Esophagus muscularis mucosa (tissue), 4 donors: ENCODE measurements at regions not wholly inside any gene's neighbourhood (a gene's known extent, or its start where the extent isn't known, plus 50 kb on each side); places are given as distances from the start of the nearest gene placed in this dataset.

Source experiments
- DNase-seq: peaks from one replicate; pipeline ENCODE4 v3.0.0-alpha.2; 2017; ENCODE audit errors: extremely low spot score
- H3K27ac ChIP-seq, 4 donors: fragments of 200-600 bp; sonication (generic); replicated peaks in 1 of 4; 1 replicate in 3 of 4; 2 replicates in 1 of 4; pipeline ENCODE4 v1.5.1; 2016 to 2019; ENCODE audit warnings: mild to moderate bottlenecking in 1 of 4
- H3K27me3 ChIP-seq, 4 donors: fragments of 200-600 bp; sonication (generic); one replicate each; pipeline versions ENCODE4 v1.5.1 to v1.6.0; 2016 to 2019
- H3K36me3 ChIP-seq, 4 donors: fragments of 200-600 bp; sonication (generic); one replicate each; pipeline ENCODE4 v1.5.1; 2016 to 2019
- H3K4me1 ChIP-seq, 4 donors: fragments of 200-600 bp; sonication (generic); one replicate each; pipeline ENCODE4 v1.5.1; 2016 to 2019
- H3K4me3 ChIP-seq, 4 donors: fragments of 200-600 bp; sonication (generic); 1 replicate in 2 of 4; 2 replicates in 2 of 4; pipeline ENCODE4 v1.5.1; 2016 to 2019; ENCODE audit warnings: mild to moderate bottlenecking in 4 of 4, moderate library complexity in 1 of 4
- H3K9me3 ChIP-seq, 4 donors: fragments of 200-600 bp; sonication (generic); 1 replicate in 3 of 4; 2 replicates in 1 of 4; pipeline ENCODE4 v1.5.1; 2016 to 2019
- CTCF ChIP-seq, 3 experiments: fragments of 200-600 bp in 2 of 3; fragments of 450-650 bp in 1 of 3; sonication (generic) in 2 of 3; IDR thresholded peaks; one replicate each; pipeline ENCODE4 v1.5.1; 2017 to 2019; ENCODE audit warnings: antibody characterized with exemption in 3 of 3, mild to moderate bottlenecking in 2 of 3, moderate library complexity in 1 of 3
- EP300 ChIP-seq: sonication (generic); formaldehyde crosslinking; IDR thresholded peaks from one replicate; pipeline ENCODE4 v1.6.1; 2017; ENCODE audit warnings: antibody characterized with exemption
- POLR2A ChIP-seq: fragments of 450-650 bp; IDR thresholded peaks from one replicate; pipeline ENCODE4 v1.6.1; 2017; ENCODE audit warnings: antibody characterized with exemption, moderate library complexity, mild to moderate bottlenecking, low read depth
- POLR2AphosphoS5 ChIP-seq, 2 donors: sonication (generic); formaldehyde crosslinking; IDR thresholded peaks; one replicate each; pipeline ENCODE4 v1.6.1; 2017; ENCODE audit warnings: antibody characterized with exemption in 2 of 2
- WGBS: methylation state at CpG from one replicate; pipeline ENCODE4 v1.1.5; 2018; 5-methylcytosine and 5-hydroxymethylcytosine counted together
- intact Hi-C: fragments of 100-400 bp; cut with DNase I; formaldehyde crosslinking; loops from one replicate; pipeline ENCODE4 v1.15.1; 2023

- TF ChIP-seq POLR2A (no peak), CTCF (IDR thresholded peaks at IDR 0.05) (no peak), EP300 (no peak), POLR2AphosphoS5 (IDR thresholded peaks at IDR 0.05) (no peak)
- no peaks in the 10 kb centered on the region for H3K36me3 ChIP-seq
- H3K27ac ChIP-seq = no peak overlapping the region
- no peaks in the 10 kb centered on the region for H3K27me3 ChIP-seq
- no peak for DNase-seq
- no peaks in the 10 kb centered on the region for H3K4me1 ChIP-seq
- intact Hi-C loops = no loop called here
- WGBS = 38% methylated on average over 1 of the region's 1 CpG
- H3K4me3 ChIP-seq = no peak overlapping the region
- peaks cover 0 to 30% (median 13%) of the 10 kb centered on the region in 4 donors for H3K9me3 ChIP-seq
Observed at GRCh38 chr13:82216165-82216564, 1666.1 kb downstream of the SLITRK1 start.

GRCh38 chr13:82214341-82214740, 1667.9 kb downstream of the SLITRK1 start:
- H3K9me3 ChIP-seq = peaks cover 0 to 30% (median 13%) of the 10 kb centered on the region in 4 donors
- intact Hi-C loops = no loop called here

GRCh38 chr13:82206241-82206640, 1676.0 kb downstream of the SLITRK1 start:
- Histone ChIP-seq H3K9me3 (no peaks in the 10 kb centered on the region), H3K27me3 (no peaks in the 10 kb centered on the region), H3K4me1 (no peaks in the 10 kb centered on the region), H3K4me3 (no peak overlapping the region), H3K27ac (no peak overlapping the region), H3K36me3 (no peaks in the 10 kb centered on the region)
- no peak for DNase-seq
- intact Hi-C loops = no loop called here
- 76% methylated on average over 4 of the region's 6 CpGs for WGBS
- TF ChIP-seq POLR2AphosphoS5 (IDR thresholded peaks at IDR 0.05) (no peak), CTCF (IDR thresholded peaks at IDR 0.05) (no peak), EP300 (no peak), POLR2A (no peak)

More at GRCh38 chr13:82214341-82214740, 1667.9 kb downstream of the SLITRK1 start:
- no peak for TF ChIP-seq POLR2A
- no peak for TF ChIP-seq CTCF (IDR thresholded peaks at IDR 0.05)
- TF ChIP-seq POLR2AphosphoS5 (IDR thresholded peaks at IDR 0.05) = no peak
- no peak for TF ChIP-seq EP300
- DNase-seq = no peak
- no peaks in the 10 kb centered on the region for H3K36me3 ChIP-seq
- H3K27ac ChIP-seq = no peak overlapping the region
- H3K4me3 ChIP-seq = no peak overlapping the region
- H3K4me1 ChIP-seq = no peaks in the 10 kb centered on the region
- H3K27me3 ChIP-seq = no peaks in the 10 kb centered on the region

GRCh38 chr13:82202398-82202797, 1679.9 kb downstream of the SLITRK1 start:
- no peaks in the 10 kb centered on the region for H3K9me3 ChIP-seq
- intact Hi-C loops = no loop called here
- TF ChIP-seq EP300 = no peak
- no peak for TF ChIP-seq CTCF (IDR thresholded peaks at IDR 0.05)
- TF ChIP-seq POLR2A = no peak
- TF ChIP-seq POLR2AphosphoS5 (IDR thresholded peaks at IDR 0.05) = no peak
- H3K4me1 ChIP-seq = no peaks in the 10 kb centered on the region
- no peak overlapping the region for H3K27ac ChIP-seq
- no peak overlapping the region for H3K4me3 ChIP-seq
- no peak for DNase-seq
- H3K36me3 ChIP-seq = no peaks in the 10 kb centered on the region
- 56% methylated on average over 1 of the region's 1 CpG for WGBS
- no peaks in the 10 kb centered on the region for H3K27me3 ChIP-seq

- no peak overlapping the region for H3K27ac ChIP-seq
- no peaks in the 10 kb centered on the region for H3K27me3 ChIP-seq
- TF ChIP-seq CTCF (IDR thresholded peaks at IDR 0.05) (no peak), POLR2A (no peak), POLR2AphosphoS5 (IDR thresholded peaks at IDR 0.05) (no peak)
- WGBS = 89% methylated on average over 2 of the region's 2 CpGs
- H3K4me1 ChIP-seq = no peaks in the 10 kb centered on the region
- intact Hi-C loops = no loop called here
- no peaks in the 10 kb centered on the region for H3K9me3 ChIP-seq
- no peak overlapping the region for H3K4me3 ChIP-seq
- DNase-seq = no peak
- no peaks in the 10 kb centered on the region for H3K36me3 ChIP-seq
Observed at GRCh38 chr13:82196087-82196486, 1686.2 kb downstream of the SLITRK1 start.
